Mesothelial cell of epicardium (in vitro differentiated cells): ENCODE measurements at regions not wholly inside any gene's neighbourhood (a gene's known extent, or its start where the extent isn't known, plus 50 kb on each side); places are given as distances from the start of the nearest gene placed in this dataset.
"Not testable (repeated sequence)": the region's sequence is repeated elsewhere in the genome, so short reads cannot be mapped to it uniquely, and the experiment has no call there.

Source experiments
- DNase-seq, 2 experiments: peaks; one replicate each; pipeline ENCODE4 v3.0.0; 2021; ENCODE audit warnings: low spot score in 2 of 2; ENCODE audit not compliant: unreplicated experiment in 2 of 2
- H3K27ac Mint-ChIP-seq: 2 replicates; pipeline ENCODE4 v1.8.0; 2021; ENCODE audit warnings: mixed read lengths
- H3K27me3 Mint-ChIP-seq: 2 replicates; pipeline ENCODE4 v1.8.0; 2021; ENCODE audit warnings: low read depth, mixed read lengths
- H3K36me3 Mint-ChIP-seq: 2 replicates; pipeline ENCODE4 v1.8.0; 2021; ENCODE audit warnings: mixed read lengths
- H3K4me1 Mint-ChIP-seq: 2 replicates; pipeline ENCODE4 v1.8.0; 2021; ENCODE audit warnings: mixed read lengths
- H3K4me3 Mint-ChIP-seq: 2 replicates; pipeline ENCODE4 v1.8.0; 2021; ENCODE audit warnings: mild to moderate bottlenecking, moderate library complexity, mixed read lengths
- H3K9me3 Mint-ChIP-seq: 2 replicates; pipeline ENCODE4 v1.8.0; 2021; ENCODE audit warnings: mixed read lengths
- CTCF ChIP-seq: fragments of 200-600 bp; sonication (generic); IDR thresholded peaks from one replicate; pipeline ENCODE4 v1.5.0; 2021; ENCODE audit warnings: antibody characterized with exemption; ENCODE audit not compliant: unreplicated experiment

GRCh38 chr1:198416296-198416695, 124.2 kb downstream of the ATP6V1G3 start:
- no peak overlapping the region for H3K27ac Mint-ChIP-seq
- H3K4me3 Mint-ChIP-seq = no peak overlapping the region
- no peaks in the 10 kb centered on the region for H3K36me3 Mint-ChIP-seq
- TF ChIP-seq CTCF = no peak
- DNase-seq = no peak
- peaks cover 4% of the 10 kb centered on the region for H3K4me1 Mint-ChIP-seq
- peaks cover 12% of the 10 kb centered on the region for H3K9me3 Mint-ChIP-seq
- peaks cover 2% of the 10 kb centered on the region for H3K27me3 Mint-ChIP-seq

DNA sequence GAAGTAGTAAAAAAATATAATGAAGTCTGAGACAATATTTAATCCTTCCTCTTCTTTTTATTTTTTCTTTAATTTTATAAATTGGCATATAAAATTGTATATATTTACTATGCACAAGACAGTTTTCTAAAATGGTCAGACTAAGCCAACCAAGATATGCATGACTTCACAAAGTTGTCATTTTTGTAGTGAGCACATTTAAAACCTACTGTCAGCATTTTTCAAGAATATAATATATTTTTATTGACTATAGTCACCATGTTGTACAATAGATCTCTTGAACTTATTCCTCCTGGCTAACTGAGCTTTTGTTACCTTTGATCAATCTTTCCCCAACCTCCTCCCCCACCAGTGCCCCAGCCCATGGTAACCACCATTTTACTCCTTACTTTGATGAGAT, 129.2 kb downstream of the ATP6V1G3 start:
- Mint-ChIP-seq H3K4me3 (no peak overlapping the region), H3K27me3 (peaks cover 2% of the 10 kb centered on the region), H3K4me1 (no peaks in the 10 kb centered on the region), H3K27ac (no peak overlapping the region), H3K36me3 (no peaks in the 10 kb centered on the region), H3K9me3 (peaks cover 25% of the 10 kb centered on the region)
- no peak for DNase-seq
- no peak for TF ChIP-seq CTCF

DNA sequence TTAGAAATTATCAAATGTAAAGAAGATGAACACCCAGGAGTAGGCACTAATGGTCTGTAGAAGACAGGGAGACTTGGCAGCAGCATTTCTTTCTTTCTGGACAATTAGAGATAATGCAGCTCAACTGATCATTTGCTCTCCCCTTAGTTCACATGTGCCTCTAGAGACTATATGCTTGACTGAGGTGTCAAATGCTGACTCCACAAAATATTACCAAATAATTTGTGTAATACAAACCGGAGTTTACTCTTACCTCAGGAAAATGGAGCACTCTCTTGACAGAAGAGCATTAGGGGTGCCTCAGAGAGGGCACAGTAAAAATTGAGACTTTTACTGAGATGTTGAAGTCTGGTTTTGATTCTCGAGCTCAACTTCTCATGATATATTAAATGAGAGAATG, 131.8 kb downstream of the ATP6V1G3 start:
- H3K4me1 Mint-ChIP-seq = no peaks in the 10 kb centered on the region
- H3K27ac Mint-ChIP-seq = no peak overlapping the region
- no peaks in the 10 kb centered on the region for H3K36me3 Mint-ChIP-seq
- H3K9me3 Mint-ChIP-seq = peaks cover 31% of the 10 kb centered on the region
- no peaks in the 10 kb centered on the region for H3K27me3 Mint-ChIP-seq
- no peak overlapping the region for H3K4me3 Mint-ChIP-seq
- DNase-seq = no peak
- TF ChIP-seq CTCF = no peak

DNA sequence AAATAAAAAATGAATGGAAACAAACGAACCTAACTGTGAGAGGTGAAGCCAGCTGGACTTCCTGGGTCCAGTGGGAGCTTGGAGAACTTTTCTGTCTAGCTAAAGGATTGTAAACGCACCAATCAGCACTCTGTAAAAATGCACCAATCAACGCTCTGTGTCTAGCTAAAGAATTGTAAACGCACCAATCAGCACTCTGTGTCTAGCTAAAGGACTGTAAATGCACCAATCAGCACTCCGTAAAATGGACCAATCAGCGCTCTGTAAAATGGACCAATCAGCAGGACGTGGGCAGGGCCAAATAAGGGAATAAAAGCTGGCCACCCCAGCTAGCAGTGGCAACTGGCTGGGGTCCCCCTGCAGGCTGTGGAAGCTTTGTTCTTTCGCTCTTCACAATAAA, 135.8 kb downstream of the ATP6V1G3 start:
- H3K27ac Mint-ChIP-seq, H3K4me3 Mint-ChIP-seq, DNase-seq, H3K27me3 Mint-ChIP-seq, H3K36me3 Mint-ChIP-seq, H3K9me3 Mint-ChIP-seq, H3K4me1 Mint-ChIP-seq: not testable (repeated sequence)

DNA sequence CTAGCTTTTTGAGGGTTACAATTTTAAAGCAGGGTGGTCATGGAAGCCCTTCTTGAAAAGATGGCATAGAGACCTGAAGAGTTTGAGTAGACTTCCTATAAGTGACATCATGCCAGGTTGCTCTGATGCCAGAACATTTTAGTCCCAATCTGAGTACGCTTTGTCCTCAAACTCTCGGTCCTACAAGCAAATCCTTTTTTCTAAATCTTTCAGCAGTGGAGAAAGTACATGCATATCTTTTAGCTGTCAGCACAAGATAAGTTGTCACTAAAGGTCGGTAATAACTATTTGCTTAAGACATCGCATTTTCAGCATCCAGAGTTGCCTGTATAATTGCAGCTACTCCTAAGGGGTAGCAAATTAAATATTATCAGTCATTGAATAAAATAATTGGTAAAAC, 140.4 kb downstream of the ATP6V1G3 start:
- H3K4me3 Mint-ChIP-seq = no peak overlapping the region
- no peak for TF ChIP-seq CTCF
- DNase-seq = no peak
- peaks cover 5% of the 10 kb centered on the region for H3K9me3 Mint-ChIP-seq
- peaks cover 6% of the 10 kb centered on the region for H3K27me3 Mint-ChIP-seq
- peaks cover 3% of the 10 kb centered on the region for H3K4me1 Mint-ChIP-seq
- H3K36me3 Mint-ChIP-seq = no peaks in the 10 kb centered on the region
- H3K27ac Mint-ChIP-seq = no peak overlapping the region

DNA sequence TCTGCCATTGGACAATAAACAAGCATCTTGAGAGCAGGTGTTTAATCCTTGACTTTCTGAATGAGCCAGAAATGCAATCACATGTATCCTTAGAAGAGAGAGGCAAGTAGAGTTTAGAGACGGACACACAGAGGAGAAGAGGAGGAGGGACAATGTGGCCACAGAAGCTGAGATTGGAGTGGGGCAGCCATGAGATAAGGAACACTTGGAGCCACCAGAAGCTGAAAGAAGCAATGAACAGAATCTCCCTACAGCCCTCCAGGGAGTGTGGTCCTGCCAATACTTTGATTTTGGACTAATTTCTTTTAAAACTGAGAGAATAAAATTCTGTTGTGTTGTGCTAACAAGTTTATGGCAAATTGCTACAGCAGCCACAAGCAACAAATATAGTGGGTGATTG, 141.0 kb downstream of the ATP6V1G3 start:
- H3K4me3 Mint-ChIP-seq = no peak overlapping the region
- peaks cover 6% of the 10 kb centered on the region for H3K27me3 Mint-ChIP-seq
- no peak for DNase-seq
- TF ChIP-seq CTCF = no peak
- no peaks in the 10 kb centered on the region for H3K9me3 Mint-ChIP-seq
- H3K27ac Mint-ChIP-seq = no peak overlapping the region
- no peaks in the 10 kb centered on the region for H3K36me3 Mint-ChIP-seq
- peaks cover 3% of the 10 kb centered on the region for H3K4me1 Mint-ChIP-seq
